ENCODE measurements at regions not wholly inside any gene's neighbourhood (a gene's known extent, or its start where the extent isn't known, plus 50 kb on each side); places are given as distances from the start of the nearest gene placed in this dataset.

GRCh38 chr7:35450456-35451214, 196.7 kb upstream of the TBX20 start:
- FAIRE-seq (no peak), ATAC-seq (no peak), DNase-seq (ENCODE audit: extremely low read depth in 1 of 4, low spot score in 3 of 4) (no peak)
- Histone ChIP-seq H3K9me3 (replicated peaks; ENCODE audit: control insufficient read depth, insufficient read depth, low read depth, low read length) (no peaks in the 10 kb centered on the region), H3K9ac (ENCODE audit: insufficient read depth in 1 of 2, low read depth in 2 of 2, low read length in 2 of 2) (no peak overlapping the region), H3K79me2 (ENCODE audit: control insufficient read depth, insufficient read depth, low read length) (no peaks in the 10 kb centered on the region), H3K4me2 (ENCODE audit: insufficient read depth, low read length) (no peak overlapping the region), H3K36me3 (ENCODE audit: control insufficient read depth, insufficient read depth, low read length) (no peaks in the 10 kb centered on the region), H3K9me1 (ENCODE audit: control insufficient read depth, insufficient read depth, low read length) (no peaks in the 10 kb centered on the region), H3K27ac (ENCODE audit: extremely low read depth, low read depth, low read length) (no peak overlapping the region), H3K4me3 (no peak overlapping the region), H3K4me1 (replicated peaks in 1 of 2; ENCODE audit: control insufficient read depth in 2 of 2, insufficient read depth in 2 of 2, low read length in 2 of 2) (peaks cover 0 to 4% of the 10 kb centered on the region in 2 experiments; a peak in 1 of 5 replicates), H3K27me3 (ENCODE audit: control insufficient read depth in 2 of 2, insufficient read depth in 2 of 2, low read length in 2 of 2) (peaks cover 0 to 9% of the 10 kb centered on the region in 2 experiments; a peak in 3 of 5 replicates), H2AFZ (ENCODE audit: low read depth, low read length) (no peak overlapping the region), H4K20me1 (replicated peaks; ENCODE audit: control insufficient read depth, insufficient read depth, low read length) (no peaks in the 10 kb centered on the region; the same call in 1 of the 2 replicates)
- BruUV-seq (replicated peaks): no TSS peak
- TF ChIP-seq KDM2B (CRISPR knock-in tag; IDR thresholded peaks at IDR 0.05): no peak
- no peak for TF ChIP-seq ZNF639 (CRISPR knock-in tag; conservative IDR thresholded peaks at IDR 0.05 in 1 of 2, IDR thresholded peaks at IDR 0.05 in 1 of 2)
- no peak for TF ChIP-seq ARNT (IDR thresholded peaks at IDR 0.05)
- TF ChIP-seq, protein P1, sequence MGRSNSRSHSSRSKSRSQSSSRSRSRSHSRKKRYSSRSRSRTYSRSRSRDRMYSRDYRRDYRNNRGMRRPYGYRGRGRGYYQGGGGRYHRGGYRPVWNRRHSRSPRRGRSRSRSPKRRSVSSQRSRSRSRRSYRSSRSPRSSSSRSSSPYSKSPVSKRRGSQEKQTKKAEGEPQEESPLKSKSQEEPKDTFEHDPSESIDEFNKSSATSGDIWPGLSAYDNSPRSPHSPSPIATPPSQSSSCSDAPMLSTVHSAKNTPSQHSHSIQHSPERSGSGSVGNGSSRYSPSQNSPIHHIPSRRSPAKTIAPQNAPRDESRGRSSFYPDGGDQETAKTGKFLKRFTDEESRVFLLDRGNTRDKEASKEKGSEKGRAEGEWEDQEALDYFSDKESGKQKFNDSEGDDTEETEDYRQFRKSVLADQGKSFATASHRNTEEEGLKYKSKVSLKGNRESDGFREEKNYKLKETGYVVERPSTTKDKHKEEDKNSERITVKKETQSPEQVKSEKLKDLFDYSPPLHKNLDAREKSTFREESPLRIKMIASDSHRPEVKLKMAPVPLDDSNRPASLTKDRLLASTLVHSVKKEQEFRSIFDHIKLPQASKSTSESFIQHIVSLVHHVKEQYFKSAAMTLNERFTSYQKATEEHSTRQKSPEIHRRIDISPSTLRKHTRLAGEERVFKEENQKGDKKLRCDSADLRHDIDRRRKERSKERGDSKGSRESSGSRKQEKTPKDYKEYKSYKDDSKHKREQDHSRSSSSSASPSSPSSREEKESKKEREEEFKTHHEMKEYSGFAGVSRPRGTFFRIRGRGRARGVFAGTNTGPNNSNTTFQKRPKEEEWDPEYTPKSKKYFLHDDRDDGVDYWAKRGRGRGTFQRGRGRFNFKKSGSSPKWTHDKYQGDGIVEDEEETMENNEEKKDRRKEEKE (IDR thresholded peaks at IDR 0.05; ENCODE audit: borderline replicate concordance in 1 of 2, control insufficient read depth in 1 of 2, low read depth in 2 of 2, low read length in 1 of 2): no peak
- no peak for TF ChIP-seq ARID1B (IDR thresholded peaks at IDR 0.05)
- no peak for TF ChIP-seq NFIC (IDR thresholded peaks at IDR 0.05)
- no peak for TF ChIP-seq RHOXF2B (CRISPR knock-in tag; conservative IDR thresholded peaks at IDR 0.05)
- no peak for TF ChIP-seq ZNF217 (CRISPR knock-in tag; IDR thresholded peaks at IDR 0.05)
- no peak for TF ChIP-seq MCM3 (IDR thresholded peaks at IDR 0.05)
- no peak for TF ChIP-seq MLLT1 (IDR thresholded peaks at IDR 0.05)
- TF ChIP-seq PHF20 (IDR thresholded peaks at IDR 0.05; ENCODE audit: partially characterized antibody): no peak
- no peak for TF ChIP-seq NR2F6 (CRISPR knock-in tag; IDR thresholded peaks at IDR 0.05)
- TF ChIP-seq ZNF707 (CRISPR knock-in tag; conservative IDR thresholded peaks at IDR 0.05): no peak
- TF ChIP-seq BRCA1 (IDR thresholded peaks at IDR 0.05): no peak
- TF ChIP-seq BRCA1 (CRISPR knock-in tag; IDR thresholded peaks at IDR 0.05): no peak
- ChIA-PET POLR2A (no interaction called here), CTCF (ENCODE audit: low intra/inter-chr PET ratio) (no interaction called here)
- 0% methylated on average over 3 of the region's 3 CpGs for WGBS (ENCODE audit: insufficient coverage, low coverage, missing lambda C conversion rate)
- intact Hi-C loops (cut with micrococcal nuclease) (no loop called here), in situ Hi-C loops (cut with MboI) (no loop called here)
